ENCODE measurements at regions not wholly inside any gene's neighbourhood (a gene's known extent, or its start where the extent isn't known, plus 50 kb on each side); places are given as distances from the start of the nearest gene placed in this dataset.
"Not testable (repeated sequence)": the region's sequence is repeated elsewhere in the genome, so short reads cannot be mapped to it uniquely, and the experiment has no call there.

DNA sequence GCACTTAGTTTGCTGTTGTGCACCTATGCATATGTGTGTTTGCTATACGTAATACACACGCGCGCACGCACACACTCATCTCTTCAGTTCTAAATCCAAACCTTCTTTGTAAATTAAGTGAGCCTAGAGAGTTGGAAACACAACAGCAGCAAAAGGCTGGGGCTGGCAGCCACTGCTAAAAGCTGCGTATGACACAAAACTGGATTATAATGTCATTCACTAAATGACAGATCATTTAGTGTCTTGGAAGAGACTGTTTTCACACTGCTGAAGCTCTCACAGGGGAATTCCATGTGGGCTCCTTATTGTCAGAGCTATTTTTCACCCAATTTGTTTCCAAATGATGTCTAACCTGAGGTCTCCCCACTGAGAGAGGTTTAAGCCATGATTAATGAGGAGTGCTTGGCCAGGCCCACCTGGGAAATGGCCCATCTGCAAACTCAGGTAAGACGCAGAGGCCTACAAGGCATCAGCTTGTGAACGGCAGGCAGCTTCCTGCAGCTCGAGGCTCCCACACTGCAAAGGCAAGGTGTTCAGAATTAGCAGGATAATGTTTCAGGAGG, 94.2 kb downstream of the OLIG3 start:
- no peak for DNase-seq (ENCODE audit: low read depth, low spot score)

GRCh38 chr6:137395316-137395715, 98.9 kb downstream of the OLIG3 start:
- DNase-seq (ENCODE audit: low read depth, low spot score): no peak

DNA sequence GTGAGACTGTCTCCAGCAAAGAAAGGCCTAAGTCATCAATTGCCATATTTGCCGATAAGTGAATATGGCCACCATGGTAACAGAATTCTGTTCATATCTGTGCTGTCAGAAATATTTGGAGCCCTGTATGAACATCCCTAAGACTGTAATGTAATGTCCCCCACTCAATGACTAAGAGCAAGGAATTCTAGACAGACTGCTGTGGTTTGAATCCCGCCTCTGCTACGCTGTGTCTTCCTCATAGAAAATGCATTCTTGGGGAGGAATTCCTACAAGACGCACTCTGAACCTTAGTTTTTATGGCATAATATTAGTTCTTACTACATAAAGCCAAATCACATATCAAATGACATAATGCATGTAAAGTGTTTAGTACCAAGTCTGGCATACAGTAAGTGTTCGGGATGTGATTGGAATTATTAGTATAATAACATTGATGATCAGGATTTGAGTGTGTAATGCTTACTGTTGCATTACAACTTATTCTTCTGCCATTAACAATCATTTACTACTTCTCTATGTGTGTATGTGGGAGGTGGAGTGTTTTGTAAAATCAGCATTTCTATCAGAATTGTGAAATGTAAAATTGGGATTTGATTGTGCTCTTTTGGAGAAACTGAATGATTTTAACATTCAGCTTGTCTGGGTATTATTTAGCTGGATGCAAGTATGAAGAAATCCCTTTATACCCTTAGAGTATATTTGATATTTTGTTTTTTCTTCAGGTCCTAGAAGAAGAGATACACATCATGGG, 103.0 kb downstream of the OLIG3 start:
- DNase-seq (ENCODE audit: low read depth, low spot score): no peak

GRCh38 chr6:137390334-137390733, 103.9 kb downstream of the OLIG3 start:
- DNase-seq (ENCODE audit: low read depth, low spot score): no peak

GRCh38 chr6:137389150-137389704, 105.0 kb downstream of the OLIG3 start:
- no peak for DNase-seq (ENCODE audit: low read depth, low spot score)

GRCh38 chr6:137387096-137387764, 107.0 kb downstream of the OLIG3 start:
- no peak for DNase-seq (ENCODE audit: low read depth, low spot score)

DNA sequence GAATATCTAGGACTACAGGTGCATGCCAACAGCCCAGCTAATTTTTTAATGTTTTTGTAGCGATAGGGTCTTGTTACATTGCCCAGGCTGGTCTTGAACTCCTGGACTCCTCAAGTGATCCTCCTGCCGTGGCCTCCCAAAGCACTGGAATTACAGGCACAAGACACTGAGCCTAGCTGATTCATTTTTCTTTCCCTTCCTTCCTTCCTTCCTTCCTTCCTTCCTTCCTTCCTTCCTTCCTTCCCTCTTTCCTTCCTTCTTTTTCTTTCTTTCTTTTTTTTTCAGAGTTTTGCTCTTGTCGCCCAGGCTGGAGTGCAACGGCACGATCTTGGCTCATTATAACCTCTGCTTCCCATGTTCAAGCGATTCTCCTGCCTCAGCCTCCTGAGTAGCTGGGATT, 110.9 kb downstream of the OLIG3 start:
- not testable (repeated sequence) for DNase-seq (ENCODE audit: low read depth, low spot score)

DNA sequence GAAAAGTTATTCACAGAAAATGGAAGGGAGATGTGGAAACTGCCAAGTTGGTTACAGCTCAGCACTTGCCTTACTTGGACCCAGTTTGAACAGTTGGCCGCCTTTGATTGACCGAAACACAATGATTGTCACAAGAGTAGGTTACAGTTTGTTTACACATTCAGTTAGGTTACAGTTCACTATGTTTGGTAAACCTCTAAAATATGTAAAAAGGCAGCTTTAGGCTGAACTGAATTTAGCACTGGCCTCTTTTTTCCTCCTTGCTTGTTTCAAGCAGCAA, 116.2 kb downstream of the OLIG3 start:
- DNase-seq (ENCODE audit: low read depth, low spot score): no peak

- no peak for DNase-seq (ENCODE audit: low read depth, low spot score)
These were observed 120.9 kb downstream of the OLIG3 start for GRCh38 chr6:137373296-137373695.

DNA sequence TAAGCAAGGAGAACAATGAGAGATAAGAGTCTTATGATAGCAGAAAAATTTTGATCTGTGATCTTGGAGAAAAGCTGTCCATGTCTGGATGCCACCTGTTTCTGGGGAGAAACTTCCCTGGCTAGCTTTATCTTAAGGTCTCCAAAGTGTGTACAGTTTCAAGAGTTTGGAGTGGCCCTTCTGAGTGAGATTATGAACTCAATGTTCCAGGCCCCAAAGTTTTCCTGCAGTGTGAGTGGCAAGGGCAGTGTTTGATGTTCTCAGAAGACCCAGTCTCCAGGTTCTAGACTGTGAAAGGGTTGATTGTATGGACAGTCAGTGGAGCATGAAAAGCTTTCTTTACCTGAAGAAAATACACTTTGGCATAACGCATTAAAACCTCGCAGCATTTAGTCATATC, 121.7 kb downstream of the OLIG3 start:
- no peak for DNase-seq (ENCODE audit: low read depth, low spot score)

DNA sequence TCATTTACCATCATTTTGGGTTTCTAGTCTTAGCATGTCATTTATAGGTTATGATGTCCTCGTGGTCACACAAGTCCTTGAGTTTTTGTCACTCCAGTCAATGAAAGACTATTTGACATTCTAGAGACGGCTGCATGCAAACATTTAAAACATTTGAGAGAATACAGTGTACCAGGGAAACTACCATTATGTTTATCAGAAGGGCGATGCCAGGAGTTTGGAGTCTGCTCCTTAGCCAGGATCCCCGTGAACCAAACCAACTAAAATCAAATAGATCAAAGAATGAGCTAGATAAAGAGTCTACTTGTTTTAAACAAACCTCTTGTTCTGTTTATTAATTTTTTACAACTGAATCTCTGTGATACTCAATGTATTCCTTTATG, 122.6 kb downstream of the OLIG3 start:
- no peak for DNase-seq (ENCODE audit: low read depth, low spot score)

GRCh38 chr6:137370871-137371633, 123.1 kb downstream of the OLIG3 start:
- no peak for DNase-seq (ENCODE audit: low read depth, low spot score)

DNA sequence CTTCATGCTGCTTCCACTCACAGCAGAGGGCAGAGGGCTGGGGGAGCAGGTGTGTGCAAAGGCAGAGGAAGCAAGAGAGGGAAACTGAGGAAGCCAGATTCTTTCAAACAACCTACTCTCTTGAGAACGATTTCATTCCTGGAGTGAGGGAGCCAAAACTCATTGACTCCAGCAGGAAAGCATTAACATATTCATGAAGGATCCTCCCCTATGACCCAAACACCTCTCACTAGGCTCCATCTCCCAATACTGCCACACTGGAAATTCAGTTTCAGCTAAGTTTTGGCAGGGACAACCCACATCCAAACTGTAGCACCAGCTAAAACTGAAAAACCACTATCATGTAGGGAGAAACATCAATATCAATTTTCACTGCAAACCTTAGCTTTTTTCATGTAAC, 125.1 kb downstream of the OLIG3 start:
- DNase-seq (ENCODE audit: low read depth, low spot score): no peak

DNA sequence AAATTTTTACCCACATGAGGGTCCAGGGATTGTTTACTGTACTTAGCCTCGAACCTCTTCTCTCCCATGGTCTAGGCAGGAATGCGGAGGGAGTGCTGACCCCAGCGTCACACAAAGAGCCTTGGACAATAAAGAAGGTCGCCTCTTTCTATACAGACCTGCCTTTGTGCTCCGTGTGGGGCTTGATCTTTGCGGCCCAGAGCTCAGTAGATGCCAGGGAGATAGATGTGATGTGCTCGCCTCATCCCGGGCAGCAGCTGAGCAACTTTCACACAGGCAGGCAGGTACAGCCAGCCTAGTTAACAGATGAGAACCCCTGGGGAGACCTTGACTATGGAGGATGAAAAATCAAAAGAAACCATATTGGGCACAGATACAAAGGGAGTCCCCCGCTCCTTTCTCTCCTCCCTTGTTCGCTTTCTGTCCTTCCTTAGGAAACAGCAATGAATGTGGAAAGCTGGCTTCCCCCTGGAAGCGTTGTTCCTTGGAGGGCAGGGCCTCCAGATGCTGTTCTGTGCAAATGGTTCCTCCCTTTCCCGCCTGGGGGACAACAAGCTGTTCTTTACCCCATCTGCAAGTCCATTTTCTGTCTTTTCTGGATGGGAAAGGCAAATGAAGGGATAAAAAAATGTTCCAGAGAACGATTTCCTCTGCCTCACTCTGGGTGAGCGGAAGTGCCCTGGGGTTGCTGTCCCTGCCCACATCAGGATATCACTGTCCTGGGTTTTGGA, 128.3 kb downstream of the OLIG3 start:
- no peak for DNase-seq (ENCODE audit: low read depth, low spot score)

DNA sequence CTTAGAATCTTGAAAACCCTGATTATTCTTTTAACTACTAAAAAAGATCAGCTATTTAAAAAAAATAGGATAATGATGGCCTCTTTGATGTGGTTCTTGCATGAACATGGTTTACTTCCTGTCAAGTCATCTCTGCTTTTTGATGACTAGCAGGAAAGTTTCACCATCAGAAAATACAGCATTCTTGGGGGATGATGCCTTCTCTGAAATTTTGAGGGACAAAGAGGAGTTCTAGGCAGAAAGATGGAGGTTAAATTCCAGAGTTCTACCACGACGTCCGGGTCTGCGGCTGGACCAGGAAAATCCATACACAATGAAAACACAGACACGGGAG, 130.4 kb downstream of the OLIG3 start:
- DNase-seq (ENCODE audit: low read depth, low spot score): no peak

GRCh38 chr6:137362878-137363804, 131.1 kb downstream of the OLIG3 start:
- no peak for DNase-seq (ENCODE audit: low read depth, low spot score)

GRCh38 chr6:137361701-137362100, 132.5 kb downstream of the OLIG3 start:
- DNase-seq (ENCODE audit: low read depth, low spot score): no peak

GRCh38 chr6:137358273-137358672, 135.9 kb downstream of the OLIG3 start:
- DNase-seq (ENCODE audit: low read depth, low spot score): no peak

GRCh38 chr6:137357948-137358266, 136.3 kb downstream of the OLIG3 start:
- no peak for DNase-seq (ENCODE audit: low read depth, low spot score)

DNA sequence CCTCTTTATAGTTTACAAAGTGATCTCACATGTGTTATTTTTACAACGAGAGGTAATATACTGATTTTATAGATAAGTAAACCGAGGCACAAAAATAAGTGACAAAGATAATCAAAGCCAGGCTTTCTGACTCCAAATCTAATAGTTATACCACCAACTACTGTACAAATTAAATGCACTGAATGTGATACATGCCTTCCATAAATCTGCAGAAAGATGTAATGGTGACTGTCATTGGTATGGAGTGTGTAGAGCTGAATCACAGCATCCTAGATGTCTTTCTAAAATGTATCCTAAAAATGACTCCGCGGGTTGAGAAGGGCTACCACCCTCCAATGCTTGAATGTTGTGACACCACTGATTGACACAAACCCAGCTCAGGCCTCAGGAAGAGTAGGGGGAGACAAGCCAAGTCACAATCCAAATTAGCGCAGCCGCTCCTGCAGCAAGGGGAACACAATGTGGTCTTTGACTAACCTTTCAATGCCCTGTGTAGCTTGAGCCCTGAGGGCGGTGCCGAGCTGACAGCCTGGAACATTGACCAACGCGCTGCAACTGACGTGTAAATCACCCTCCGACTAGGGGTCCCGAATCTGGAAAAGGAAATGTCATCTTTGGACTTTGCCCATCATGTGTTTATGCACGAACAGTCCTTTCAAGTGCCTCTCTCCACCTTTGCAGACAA, 136.8 kb downstream of the OLIG3 start:
- DNase-seq (ENCODE audit: low read depth, low spot score): no peak
